Renal cortical epithelial cell (primary cell): ENCODE measurements at regions not wholly inside any gene's neighbourhood (a gene's known extent, or its start where the extent isn't known, plus 50 kb on each side); places are given as distances from the start of the nearest gene placed in this dataset.
"Not testable (repeated sequence)": the region's sequence is repeated elsewhere in the genome, so short reads cannot be mapped to it uniquely, and the experiment has no call there.

Experiments
- DNase-seq: peaks from one replicate; pipeline ENCODE4 v3.0.0-alpha.2; 2011; ENCODE audit warnings: low read depth

DNA sequence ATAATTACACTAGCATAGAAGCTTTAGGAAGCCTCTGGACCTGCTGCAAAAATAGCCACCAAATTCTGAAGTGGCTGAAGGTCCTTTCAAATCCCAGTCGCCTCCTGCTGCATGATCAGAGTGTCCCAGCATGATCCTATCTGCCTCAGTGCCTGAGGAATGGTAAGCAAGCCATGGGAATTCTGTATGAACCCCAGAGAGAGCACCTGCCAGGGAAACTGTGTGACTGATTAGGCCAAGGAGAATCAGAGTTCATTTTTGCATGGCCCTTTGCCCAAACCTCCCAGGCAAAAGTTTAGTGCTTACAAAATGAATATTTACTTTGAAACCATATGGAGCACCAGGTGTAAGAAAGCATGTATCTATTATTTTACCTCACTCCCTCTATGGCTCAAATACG, 221.4 kb downstream of the ARL4C start:
- no peak for DNase-seq

DNA sequence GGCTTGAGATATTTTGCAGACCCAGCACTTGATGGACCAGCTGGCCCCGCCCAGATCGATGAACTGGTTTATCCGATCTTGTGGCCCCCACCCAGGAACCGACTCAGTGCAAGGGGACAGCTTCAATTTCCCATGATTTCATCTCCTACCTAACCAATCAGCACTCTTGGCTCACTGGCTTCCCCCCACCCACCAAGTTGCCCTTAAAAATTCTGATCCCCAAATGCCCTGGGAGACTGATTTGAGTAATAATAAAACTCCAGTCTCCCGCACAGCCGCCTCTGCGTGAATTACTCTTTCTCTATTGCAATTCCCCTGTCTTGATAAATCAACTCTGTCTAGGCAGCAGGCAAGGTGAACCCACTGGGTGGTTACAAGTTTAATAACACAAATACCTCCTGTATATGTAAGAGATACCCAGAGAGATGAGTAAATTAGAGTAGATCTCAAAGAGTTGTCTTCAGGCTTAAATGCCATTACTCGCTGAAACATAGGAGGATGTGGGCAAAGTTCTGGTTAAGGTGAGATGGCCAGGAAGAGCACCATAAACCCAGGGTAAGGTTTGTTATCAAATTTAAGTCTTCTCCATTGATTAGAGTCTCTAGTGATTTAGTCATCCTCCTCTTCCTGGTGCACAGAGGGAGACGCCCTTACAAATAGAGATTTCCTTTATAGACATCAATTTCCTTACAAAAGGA, 222.8 kb downstream of the ARL4C start:
- no peak for DNase-seq

DNA sequence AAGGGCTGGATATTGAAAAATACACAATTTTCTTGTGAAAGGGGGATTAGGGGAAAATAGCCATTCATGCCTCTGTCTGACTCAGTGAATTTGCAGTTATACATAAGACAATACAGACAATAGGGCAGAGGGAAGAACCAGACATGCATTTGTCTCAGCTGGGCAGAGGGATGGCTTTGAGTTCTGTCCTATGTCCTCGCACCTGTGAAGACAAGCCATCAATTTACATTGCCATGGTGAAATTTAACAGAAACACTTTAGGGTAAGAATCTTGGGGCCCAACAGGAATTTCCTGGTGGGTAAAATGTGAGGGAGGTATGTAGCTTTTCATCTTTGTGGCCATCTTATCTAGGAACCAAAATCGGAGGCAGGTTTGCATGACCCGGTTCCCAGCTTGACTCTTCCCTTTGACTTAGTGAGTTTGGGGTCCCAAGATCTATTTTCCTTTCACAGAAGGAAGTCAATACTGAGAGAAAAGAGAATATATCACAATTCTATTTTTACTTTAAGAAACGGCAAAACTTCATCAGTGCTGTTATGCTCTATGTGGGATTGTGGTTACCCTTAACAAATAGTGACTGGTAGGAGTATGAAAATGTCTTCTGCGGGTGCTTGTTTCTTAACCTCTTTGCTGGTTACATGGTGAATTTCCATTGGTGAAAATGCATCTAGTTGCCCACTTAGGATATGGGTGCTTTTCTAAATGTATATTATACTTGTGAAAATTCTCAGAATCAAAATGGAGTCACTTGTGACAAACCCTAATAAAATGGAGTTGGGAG, 221.8 kb downstream of the SPP2 start:
- DNase-seq: no peak

DNA sequence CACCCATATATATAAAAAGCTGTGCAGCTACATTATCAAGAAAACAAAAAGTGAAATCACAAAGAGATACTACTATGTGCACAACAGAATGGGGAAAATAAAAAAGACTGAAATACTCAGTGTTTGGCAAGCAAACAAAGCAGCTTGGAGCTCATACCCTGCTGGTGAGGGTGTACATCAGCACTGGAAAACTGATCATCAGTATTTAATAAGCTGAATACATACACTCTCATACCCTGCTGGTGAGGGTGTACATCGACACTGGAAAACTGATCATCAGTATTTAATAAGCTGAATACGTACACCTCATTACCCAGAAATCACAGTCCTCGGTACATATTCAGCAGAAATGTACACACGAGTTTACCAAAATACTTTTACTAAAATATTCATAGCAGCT, 220.8 kb downstream of the SPP2 start:
- no peak for DNase-seq

DNA sequence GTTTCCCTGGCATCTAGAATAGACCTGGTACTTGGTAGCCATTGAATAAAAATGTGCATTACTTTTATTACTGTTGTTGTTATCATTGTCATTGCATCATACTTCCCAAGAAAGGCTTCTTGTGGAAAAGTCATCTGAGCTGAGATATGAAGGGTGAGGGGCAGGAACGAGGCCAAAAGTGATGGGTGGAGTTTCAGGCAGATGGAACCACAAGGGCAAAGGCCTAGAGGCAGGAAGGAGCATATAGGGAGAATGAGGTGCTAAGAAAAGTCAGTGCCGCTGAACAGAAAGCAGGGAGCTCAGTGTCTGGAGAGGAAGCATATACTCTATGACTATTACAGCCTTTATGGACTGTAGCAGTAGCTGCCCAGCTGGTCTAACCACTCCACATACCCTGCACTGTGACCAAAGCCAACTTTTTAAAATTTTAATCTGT, 219.3 kb downstream of the SPP2 start:
- DNase-seq: no peak

DNA sequence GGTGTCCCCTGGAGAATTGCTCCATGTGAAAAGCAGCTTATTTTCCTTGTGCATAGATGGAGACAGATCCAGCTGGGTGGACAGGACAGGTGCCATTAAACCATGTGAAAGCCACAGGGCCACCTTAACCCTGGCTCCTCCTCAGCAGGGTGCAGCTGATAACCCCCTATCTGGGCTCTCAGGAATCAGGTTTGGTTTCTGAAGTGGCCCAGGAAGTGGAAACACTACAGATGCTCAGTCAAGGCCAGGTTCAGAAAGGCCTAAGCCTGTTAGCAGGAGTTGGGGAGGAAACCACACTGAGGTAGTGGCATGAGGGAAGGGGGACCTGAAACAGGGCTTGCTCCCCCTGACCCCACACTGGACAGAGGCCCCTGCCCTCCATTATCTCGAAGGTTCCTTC, 217.0 kb downstream of the SPP2 start:
- no peak for DNase-seq

DNA sequence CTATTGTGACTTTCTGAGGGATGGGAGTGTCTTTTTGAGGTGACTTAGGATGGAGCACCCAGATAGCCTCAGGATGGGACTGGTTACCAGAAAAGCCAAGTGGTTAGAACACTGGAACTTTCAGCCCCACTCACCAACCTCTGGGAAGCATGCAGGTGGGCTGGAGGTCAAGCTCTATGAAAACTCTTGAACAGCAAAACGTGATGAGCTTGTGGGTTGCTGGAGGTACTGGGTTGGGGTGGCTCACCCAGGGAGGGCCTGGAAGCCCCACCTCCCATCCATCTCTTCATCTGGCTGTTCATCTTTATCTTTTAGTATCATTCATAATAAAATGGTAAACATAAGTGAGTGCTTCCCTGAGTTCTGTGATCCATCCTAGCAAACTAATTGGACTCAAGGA, 216.4 kb downstream of the SPP2 start:
- DNase-seq: no peak

DNA sequence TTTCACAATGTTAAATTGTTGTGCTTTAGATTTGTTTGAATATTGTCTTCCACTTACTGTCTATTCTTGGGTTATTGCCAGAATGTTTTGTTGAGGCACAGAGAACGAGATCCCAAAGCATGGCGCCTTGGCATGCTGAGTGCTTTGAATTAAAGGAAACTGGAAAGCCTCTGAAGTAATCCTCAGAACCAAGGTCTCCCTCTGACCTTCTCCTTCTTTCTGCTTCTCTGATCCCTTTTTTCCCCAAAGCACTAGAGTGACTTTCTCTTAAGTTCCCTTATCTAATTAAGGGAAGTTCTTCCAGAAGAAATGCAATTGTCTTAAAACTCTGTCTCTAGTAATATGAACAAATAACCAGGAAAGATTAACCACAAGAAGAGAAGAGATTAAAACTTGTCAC, 214.7 kb downstream of the SPP2 start:
- DNase-seq: no peak

DNA sequence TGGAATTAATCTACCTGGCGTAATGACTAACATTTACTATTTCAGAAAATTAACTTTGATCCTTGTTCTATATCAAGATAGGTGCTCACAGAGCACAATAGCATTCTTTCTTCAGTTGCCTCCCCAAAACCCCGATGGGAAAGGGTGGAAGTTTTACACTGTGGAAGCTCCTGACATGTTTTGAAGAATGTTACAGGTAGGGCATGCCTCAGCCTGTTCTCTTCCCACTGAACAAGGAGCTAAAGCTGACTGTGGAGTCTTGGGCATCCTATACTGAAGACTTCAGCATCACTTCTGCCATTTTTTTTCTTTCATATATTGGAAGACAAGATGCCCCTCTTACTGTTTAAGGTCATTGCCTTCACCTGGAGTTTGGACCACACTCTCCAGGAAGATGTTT, 211.2 kb downstream of the SPP2 start:
- DNase-seq: no peak

DNA sequence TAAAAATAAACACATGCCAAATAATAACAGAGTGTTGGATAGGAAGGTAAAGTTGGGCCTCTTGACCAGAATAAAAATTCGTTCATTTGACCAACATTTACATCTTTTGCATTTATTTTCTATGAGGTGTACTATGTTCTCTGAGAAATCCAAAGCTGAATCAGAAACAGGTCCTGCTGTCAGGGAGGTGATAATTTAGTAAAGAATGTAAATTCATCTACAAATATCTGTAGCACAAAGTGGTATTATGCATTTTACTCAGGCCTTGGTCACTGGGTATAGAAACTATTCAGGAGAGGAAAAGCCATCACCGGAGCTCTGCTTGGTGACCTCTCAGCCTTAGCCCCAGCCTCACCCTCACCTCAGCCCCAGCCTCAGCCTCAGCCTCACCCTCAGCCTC, 208.9 kb downstream of the SPP2 start:
- no peak for DNase-seq

DNA sequence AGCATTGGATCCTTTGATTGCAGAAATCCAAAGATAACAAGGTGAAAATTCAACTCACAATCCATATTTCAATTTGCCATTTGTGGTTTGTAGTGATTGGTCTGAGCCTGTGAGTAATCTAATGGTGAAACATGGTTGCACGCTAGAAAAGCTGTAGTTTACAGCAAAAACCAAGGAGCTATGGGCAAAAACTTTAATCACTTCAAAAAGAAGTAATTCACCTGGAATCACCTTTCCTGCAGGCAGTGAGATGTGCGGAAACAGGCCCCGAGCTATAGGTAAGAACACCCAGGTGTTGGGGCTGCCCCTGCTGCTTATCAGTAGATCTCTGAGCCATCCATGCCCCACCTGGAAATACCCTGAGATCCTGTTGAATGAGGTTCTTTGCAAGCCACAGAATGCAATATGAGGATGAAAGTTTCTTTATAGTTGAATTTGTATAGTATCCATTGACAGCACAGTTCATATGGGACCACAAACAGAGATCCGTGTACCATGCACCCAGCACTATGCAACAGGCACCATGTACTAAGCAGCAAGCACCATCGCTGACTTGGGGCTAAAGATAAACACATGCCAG, 208.2 kb downstream of the SPP2 start:
- DNase-seq: no peak

DNA sequence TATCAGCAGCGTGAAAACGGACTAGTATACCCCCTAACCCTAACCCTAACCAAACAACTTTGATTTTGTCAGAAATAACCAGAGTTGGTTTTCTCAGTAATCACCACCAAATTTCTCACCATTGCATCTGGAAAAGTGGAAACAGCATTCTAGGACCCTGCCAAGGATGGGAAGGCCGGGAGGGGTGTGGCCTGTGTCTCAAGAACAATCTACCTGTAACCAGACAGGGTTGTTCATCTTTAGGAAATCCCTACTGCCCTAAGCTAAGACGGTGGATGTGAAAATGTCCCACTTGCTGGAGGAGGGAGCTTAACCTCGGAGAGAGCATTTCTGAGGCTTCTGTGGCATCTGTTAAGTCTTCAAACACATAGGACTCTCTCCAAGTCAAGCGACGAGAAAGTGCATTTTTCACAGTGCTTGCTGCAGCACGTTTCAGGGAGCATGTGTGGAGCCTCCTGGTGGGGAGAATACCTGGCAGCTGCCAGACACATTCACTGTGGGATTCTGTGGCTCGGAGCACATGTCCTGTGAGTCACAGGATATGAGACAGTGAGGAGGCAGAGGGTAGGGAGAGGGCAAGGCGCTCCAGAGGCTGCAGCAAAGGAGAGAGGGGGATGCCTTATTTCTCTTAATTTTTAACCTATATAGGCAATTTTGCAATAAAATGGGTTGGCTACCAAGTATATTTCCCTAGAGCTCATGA, 207.5 kb downstream of the SPP2 start:
- peak; percentile 98 for DNase-seq

DNA sequence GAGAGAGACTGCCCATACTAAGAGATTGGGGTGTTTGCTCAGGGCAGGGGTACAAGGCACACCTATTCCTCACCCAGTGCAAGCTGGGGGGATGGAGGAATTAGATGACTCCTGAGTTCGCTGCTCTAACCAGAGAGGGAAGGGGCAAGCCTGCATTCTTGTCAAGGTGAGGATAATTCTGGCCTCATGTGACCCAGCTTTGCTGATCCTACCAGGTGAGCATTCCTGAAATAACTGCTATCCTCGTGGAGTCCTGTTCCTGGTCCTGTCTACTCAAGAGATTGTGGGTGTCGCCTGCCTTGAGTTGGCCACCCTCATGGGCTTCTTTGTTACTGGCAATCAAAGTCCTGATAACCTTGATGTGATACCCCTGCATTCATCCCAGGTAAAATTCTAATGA, 206.0 kb downstream of the SPP2 start:
- DNase-seq: no peak

DNA sequence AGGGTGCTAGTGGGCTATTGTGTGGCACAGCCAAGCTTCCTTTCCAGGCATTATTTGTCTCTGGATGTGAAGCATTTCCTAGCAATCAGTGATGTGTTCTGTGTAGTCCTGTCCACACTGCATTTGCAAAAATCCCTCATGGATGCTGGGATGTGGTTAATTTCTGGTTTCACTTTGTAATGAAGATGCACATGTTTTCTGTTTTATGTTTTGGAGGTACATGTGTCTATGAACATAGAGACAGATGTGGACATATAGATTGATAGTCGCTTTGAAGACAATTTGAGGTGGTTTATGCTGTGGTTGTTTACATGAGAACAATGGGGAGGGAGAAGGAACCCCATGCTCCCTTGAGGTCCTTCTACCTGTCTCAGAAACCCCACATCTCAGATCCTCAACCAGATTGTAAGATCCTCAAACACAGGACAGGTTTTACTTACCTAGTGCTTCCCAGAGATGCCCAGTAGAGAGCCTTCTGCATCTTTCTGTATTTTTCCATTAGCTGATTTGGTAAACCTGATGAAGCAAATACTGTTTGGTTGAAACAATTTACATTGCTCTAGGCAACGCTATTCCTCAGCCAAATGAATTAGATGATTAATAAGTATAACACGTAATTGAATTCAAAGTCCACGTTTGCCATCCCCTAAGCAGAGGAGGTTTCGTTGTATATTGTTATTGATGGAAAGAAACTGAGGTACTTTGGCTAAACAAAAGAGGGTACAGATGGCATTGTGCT, 204.4 kb downstream of the SPP2 start:
- peak; percentile 88 for DNase-seq

DNA sequence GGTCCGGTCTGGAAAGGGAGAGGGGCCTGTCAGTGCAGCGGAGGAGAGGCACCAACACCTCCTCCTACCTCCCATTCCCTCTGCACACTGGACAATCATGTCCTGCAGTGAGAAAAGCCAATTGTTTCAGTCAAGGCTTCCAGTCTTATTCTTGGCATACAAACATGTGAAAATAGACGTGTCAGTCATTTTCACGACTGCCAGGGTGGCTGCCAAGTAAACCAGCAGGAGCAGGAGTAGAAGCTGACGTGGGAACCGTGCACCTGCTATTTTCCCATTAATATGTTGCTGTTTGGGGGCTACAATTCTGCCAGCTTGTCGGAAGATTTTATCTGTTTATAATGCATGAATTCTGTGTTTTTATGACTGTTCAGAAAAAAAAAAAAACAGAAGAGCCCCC, 202.3 kb downstream of the SPP2 start:
- DNase-seq: no peak

DNA sequence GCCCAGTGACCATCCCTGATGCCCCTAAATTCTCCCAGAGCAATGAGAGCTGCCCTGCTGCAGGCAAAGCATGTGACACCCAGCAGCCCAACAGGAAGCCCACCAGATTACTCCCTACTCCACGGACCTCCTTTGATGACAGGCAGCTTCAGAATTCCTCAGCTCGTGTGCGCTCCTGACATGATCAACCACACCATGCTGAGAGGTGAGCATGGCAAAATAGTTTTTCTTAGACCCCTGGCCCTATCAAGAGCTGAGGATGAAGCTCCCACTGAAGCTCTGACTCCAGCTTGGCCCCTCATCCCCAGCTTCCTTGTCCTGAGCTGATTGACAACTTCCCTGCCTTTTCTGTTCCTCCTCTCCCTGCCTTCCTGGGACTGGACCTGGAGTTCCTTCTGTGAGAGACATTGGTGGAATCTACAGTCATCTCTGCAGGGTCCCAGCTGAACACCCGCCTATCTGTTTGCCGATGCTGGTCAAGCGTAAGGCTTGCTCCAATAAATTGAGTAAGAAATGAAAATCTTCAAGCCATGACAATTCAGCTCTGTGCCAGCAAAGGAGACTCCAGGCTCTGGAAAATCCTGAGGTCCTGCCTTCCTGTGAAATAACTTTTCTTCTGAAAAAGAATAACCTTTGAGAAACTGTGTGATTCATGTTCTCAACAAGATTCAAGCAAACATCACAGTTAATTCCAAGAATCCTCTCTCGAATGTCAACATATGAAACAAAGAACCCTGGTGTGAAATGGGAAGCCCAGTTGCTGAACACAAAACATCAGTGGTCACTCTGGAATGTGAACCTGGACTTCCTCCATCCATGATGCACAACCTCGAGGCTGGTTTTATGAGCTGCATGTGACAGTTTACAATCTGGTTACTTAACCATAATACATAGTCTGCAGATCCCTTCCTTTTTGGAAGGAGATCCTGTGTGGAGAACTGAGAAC, 201.1 kb downstream of the SPP2 start:
- DNase-seq: peak; percentile 100

DNA sequence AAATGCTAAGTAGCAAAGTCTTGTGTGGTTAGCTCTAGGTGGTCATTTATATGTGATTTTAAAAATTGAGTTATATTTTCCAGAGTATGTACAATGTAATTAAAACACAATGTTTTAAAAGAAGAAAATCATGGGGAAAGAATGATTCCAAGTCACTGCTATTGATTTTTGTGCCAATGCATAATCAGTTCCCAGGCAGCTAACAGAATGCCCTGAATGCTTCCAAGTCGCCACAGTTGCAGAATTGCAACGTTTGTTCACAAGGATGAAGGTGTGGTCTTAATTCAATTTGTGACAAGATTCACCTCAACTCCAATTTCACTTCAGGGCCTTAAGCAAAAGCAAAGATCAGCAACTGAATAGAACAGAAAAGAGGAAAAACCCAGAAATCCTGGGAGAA, 200.4 kb downstream of the SPP2 start:
- no peak for DNase-seq

DNA sequence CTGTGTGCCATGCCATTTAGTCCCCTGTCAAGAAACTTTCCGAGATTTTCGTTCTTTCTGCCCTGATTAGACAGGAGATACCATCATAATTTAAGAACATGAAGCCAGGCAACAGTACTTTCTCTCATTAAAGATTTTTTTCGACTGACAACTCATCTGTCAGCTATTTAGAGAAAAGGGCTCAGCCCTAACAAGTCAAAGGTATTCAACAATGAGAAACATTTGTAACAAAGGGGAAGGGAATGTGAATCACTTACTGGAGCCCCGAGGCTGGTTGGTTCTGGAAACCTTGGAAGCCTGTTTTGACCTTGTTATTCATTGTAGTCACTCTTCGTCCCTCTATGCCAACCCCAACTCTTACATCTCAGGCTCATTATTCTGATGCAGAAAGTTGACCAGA, 199.4 kb downstream of the SPP2 start:
- peak; percentile 99 for DNase-seq

DNA sequence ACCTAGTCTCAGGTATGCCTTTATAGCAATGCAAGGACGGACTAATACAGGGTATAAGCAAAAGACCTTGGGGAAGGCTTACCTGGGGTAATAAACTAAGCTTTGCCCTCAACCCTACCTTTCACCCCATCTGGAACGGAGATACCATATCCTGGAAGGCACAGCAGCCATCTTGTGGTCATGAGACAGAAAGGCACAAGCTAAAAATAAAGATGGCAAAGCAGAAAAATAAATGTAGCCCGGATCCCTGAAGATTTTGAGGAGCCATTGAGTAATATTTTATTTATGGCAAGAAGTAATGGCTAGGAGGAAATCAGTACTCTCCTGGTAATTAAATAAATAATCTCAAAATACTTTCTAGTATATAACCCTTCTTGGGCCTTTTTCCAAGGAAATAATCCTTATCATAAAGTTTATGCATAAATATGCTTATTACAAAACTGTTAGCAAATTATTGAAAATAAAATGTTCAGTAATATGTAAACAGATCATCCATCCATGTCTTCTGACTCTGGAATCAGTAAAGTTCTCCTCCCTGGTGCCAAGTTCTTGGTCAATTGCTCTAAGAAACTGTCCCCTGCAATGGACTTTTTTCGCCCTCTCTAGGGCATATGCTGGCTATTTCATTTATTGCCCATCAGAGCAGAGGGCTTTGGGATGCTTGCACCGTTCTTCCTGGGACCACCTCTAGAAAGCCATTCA, 198.7 kb downstream of the SPP2 start:
- no peak for DNase-seq

DNA sequence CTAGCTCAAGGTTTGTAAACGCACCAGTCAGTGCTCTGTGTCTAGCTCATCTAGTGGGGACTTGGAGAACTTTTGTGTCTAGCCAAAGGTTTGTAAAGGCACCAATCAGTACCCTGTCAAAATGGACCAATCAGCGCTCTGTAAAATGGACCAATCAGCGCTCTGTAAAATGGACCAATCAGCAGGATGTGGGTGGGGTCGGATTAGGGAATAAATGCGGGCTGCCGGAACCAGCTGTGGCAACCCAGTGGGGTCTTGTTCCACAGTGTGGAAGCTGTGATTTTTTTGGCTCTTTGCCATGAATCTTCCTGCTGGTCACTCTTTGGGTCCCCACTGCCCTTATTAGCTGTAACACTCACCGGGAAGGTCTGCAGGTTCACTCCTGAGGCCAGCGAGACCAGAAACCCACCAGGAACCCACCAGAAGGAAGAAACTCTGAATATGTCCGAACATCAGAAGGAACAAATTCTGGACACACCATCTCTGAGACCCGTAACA, 197.8 kb downstream of the SPP2 start:
- not testable (repeated sequence) for DNase-seq
